ENCODE measurements at regions not wholly inside any gene's neighbourhood (a gene's known extent, or its start where the extent isn't known, plus 50 kb on each side); places are given as distances from the start of the nearest gene placed in this dataset.
"Not testable (repeated sequence)": the region's sequence is repeated elsewhere in the genome, so short reads cannot be mapped to it uniquely, and the experiment has no call there.

DNA sequence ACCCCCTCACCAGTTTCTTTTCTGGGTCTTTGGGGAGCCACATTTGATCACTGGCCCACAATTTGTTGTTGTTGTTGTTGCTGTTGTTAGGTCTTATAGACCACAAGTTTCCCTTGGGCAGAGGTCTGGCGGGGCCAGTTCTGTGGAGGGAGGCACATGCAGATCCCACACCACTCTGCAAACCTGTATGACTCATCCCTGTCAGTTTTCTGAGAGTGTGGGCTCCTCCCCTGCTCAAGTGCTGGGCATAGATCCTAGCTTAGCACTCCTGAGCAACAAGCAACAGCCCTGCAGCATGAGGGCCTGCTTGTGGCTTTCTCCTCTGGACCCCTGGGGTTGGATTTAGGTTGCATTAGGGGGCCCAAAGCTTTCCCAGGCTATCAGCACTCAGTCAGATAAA, 411.1 kb upstream of the HTR1E start:
- Histone ChIP-seq H3K27ac (ENCODE audit: low read depth in 2 of 2, low read length in 1 of 2) (no peak overlapping the region), H3K4me1 (ENCODE audit: control insufficient read depth in 2 of 2, insufficient read depth in 2 of 2, low read length in 1 of 2) (no peaks in the 10 kb centered on the region), H3K9me3 (ENCODE audit: control insufficient read depth in 2 of 2, insufficient read depth in 1 of 2, low read depth in 1 of 2, low read length in 1 of 2) (peaks cover 5% of the 10 kb centered on the region in 2 donors), H3K27me3 (ENCODE audit: control insufficient read depth in 1 of 2, insufficient read depth in 2 of 2, low read length in 2 of 2) (no peaks in the 10 kb centered on the region), H3K36me3 (ENCODE audit: control insufficient read depth in 2 of 2, insufficient read depth in 2 of 2, low read length in 1 of 2) (no peaks in the 10 kb centered on the region), H3K4me3 (ENCODE audit: low read depth in 1 of 2, low read length in 2 of 2) (no peak overlapping the region)
- WGBS, 2 donors, result 0 to 7% methylated on average over 1 of the region's 1 CpG

DNA sequence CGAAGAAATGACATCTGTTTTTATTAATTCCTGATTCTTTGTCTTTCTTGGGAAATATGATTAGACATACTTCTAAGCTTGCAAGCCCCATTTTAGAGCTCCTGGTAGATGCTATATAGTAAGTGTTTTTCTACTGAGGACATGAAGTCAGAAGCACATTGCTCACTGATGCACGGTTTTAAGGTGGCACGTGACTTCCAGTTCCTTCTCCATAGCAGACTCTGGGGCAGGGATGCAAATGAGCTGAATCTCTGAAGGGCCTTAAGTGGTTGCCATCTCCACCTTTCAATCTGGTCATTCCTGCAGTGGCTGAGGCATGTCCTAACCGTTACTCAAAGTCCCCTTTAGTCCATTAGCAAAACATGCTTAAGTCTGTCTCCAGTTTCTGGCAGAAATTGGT, 421.2 kb upstream of the HTR1E start:
- whole genome bisulfite sequencing, 2 donors, result 70 to 76% methylated on average over 4 of the region's 4 CpGs
- no peaks in the 10 kb centered on the region for H3K36me3 ChIP-seq (ENCODE audit: control insufficient read depth in 2 of 2, insufficient read depth in 2 of 2, low read length in 1 of 2)
- H3K27me3 ChIP-seq (ENCODE audit: control insufficient read depth in 1 of 2, insufficient read depth in 2 of 2, low read length in 2 of 2), result no peaks in the 10 kb centered on the region
- no peaks in the 10 kb centered on the region for H3K4me1 ChIP-seq (ENCODE audit: control insufficient read depth in 2 of 2, insufficient read depth in 2 of 2, low read length in 1 of 2)
- H3K27ac ChIP-seq (ENCODE audit: low read depth in 2 of 2, low read length in 1 of 2), result no peak overlapping the region
- no peaks in the 10 kb centered on the region for H3K9me3 ChIP-seq (ENCODE audit: control insufficient read depth in 2 of 2, insufficient read depth in 1 of 2, low read depth in 1 of 2, low read length in 1 of 2)
- H3K4me3 ChIP-seq (ENCODE audit: low read depth in 1 of 2, low read length in 2 of 2), result no peak overlapping the region

- Histone ChIP-seq H3K4me1 (ENCODE audit: control insufficient read depth in 2 of 2, insufficient read depth in 2 of 2, low read length in 1 of 2) (no peaks in the 10 kb centered on the region), H3K27me3 (ENCODE audit: control insufficient read depth in 1 of 2, insufficient read depth in 2 of 2, low read length in 2 of 2) (no peaks in the 10 kb centered on the region), H3K4me3 (ENCODE audit: low read depth in 1 of 2, low read length in 2 of 2) (no peak overlapping the region)
These were observed 425.4 kb upstream of the HTR1E start for GRCh38 chr6:86511962-86512361.

GRCh38 chr6:86508230-86508629, 429.1 kb upstream of the HTR1E start:
- WGBS, 2 donors, result 63 to 81% methylated on average over 3 of the region's 3 CpGs
- H3K4me3 ChIP-seq (ENCODE audit: low read depth in 1 of 2, low read length in 2 of 2), result no peak overlapping the region
- H3K27ac ChIP-seq (ENCODE audit: low read depth in 2 of 2, low read length in 1 of 2), result no peak overlapping the region
- no peaks in the 10 kb centered on the region for H3K4me1 ChIP-seq (ENCODE audit: control insufficient read depth in 2 of 2, insufficient read depth in 2 of 2, low read length in 1 of 2)
- peaks cover 6% of the 10 kb centered on the region in 2 donors for H3K9me3 ChIP-seq (ENCODE audit: control insufficient read depth in 2 of 2, insufficient read depth in 1 of 2, low read depth in 1 of 2, low read length in 1 of 2)
- H3K27me3 ChIP-seq (ENCODE audit: control insufficient read depth in 1 of 2, insufficient read depth in 2 of 2, low read length in 2 of 2), result no peaks in the 10 kb centered on the region
- H3K36me3 ChIP-seq (ENCODE audit: control insufficient read depth in 2 of 2, insufficient read depth in 2 of 2, low read length in 1 of 2), result no peaks in the 10 kb centered on the region

More at GRCh38 chr6:86511962-86512361, 425.4 kb upstream of the HTR1E start:
- Histone ChIP-seq H3K36me3 (ENCODE audit: control insufficient read depth in 2 of 2, insufficient read depth in 2 of 2, low read length in 1 of 2) (no peaks in the 10 kb centered on the region), H3K27ac (ENCODE audit: low read depth in 2 of 2, low read length in 1 of 2) (no peak overlapping the region), H3K9me3 (ENCODE audit: control insufficient read depth in 2 of 2, insufficient read depth in 1 of 2, low read depth in 1 of 2, low read length in 1 of 2) (peaks cover 6% of the 10 kb centered on the region in 2 donors)

GRCh38 chr6:86502497-86502896, 434.8 kb upstream of the HTR1E start:
- Histone ChIP-seq H3K9me3 (ENCODE audit: control insufficient read depth in 2 of 2, insufficient read depth in 1 of 2, low read depth in 1 of 2, low read length in 1 of 2) (peaks cover 0 to 3% of the 10 kb centered on the region in 2 donors), H3K27ac (ENCODE audit: low read depth in 2 of 2, low read length in 1 of 2) (no peak overlapping the region), H3K4me3 (ENCODE audit: low read depth in 1 of 2, low read length in 2 of 2) (no peak overlapping the region), H3K27me3 (ENCODE audit: control insufficient read depth in 1 of 2, insufficient read depth in 2 of 2, low read length in 2 of 2) (no peaks in the 10 kb centered on the region), H3K36me3 (ENCODE audit: control insufficient read depth in 2 of 2, insufficient read depth in 2 of 2, low read length in 1 of 2) (no peaks in the 10 kb centered on the region), H3K4me1 (ENCODE audit: control insufficient read depth in 2 of 2, insufficient read depth in 2 of 2, low read length in 1 of 2) (no peaks in the 10 kb centered on the region)
- 31% methylated on average over 3 of the region's 3 CpGs for WGBS, 2 donors

DNA sequence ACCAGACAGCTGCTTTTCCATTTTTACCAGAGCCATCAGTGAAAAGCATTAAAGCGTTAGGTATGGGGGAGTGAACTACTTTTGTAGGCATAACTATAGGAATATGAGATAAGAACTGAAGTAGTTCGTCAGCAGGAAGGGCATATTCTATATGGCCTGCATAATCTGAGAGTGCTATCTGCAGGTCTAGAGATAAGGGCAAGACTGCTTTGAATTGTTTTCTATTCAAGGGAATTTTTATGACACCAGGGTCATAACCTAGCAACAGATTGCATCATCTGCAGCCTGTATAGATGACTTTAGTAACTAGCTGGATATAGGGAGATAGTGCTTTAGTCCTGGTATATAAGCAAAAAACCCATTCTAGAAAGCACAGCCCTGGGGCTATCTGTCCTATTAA, 437.3 kb upstream of the HTR1E start:
- WGBS, 2 donors, result 58 to 60% methylated on average over 2 of the region's 2 CpGs
- Histone ChIP-seq H3K4me3 (ENCODE audit: low read depth in 1 of 2, low read length in 2 of 2) (no peak overlapping the region), H3K4me1 (ENCODE audit: control insufficient read depth in 2 of 2, insufficient read depth in 2 of 2, low read length in 1 of 2) (no peaks in the 10 kb centered on the region), H3K36me3 (ENCODE audit: control insufficient read depth in 2 of 2, insufficient read depth in 2 of 2, low read length in 1 of 2) (no peaks in the 10 kb centered on the region), H3K27me3 (ENCODE audit: control insufficient read depth in 1 of 2, insufficient read depth in 2 of 2, low read length in 2 of 2) (no peaks in the 10 kb centered on the region), H3K9me3 (ENCODE audit: control insufficient read depth in 2 of 2, insufficient read depth in 1 of 2, low read depth in 1 of 2, low read length in 1 of 2) (peaks cover 0 to 3% of the 10 kb centered on the region in 2 donors), H3K27ac (ENCODE audit: low read depth in 2 of 2, low read length in 1 of 2) (no peak overlapping the region)

DNA sequence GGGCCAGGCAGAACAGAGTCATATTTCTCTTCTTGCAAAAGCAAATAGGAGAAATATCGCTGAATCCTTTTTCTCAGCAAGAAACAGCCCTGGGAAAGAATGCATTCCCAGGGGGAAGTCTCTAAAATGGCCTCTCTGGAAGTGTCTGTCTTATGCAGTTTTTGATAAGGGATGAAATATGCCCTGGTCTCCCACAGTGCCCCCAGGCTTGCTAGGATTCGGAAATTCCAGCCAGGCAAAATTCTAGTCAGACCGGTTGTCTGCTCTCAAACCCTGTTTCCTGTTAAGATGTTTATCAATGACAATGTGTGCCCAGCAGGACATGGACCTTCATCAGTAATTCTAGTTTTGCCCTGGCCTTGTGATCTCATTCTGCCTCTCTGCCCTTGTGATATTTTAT, 448.3 kb upstream of the HTR1E start:
- WGBS, 2 donors, result 57 to 62% methylated on average over 3 of the region's 3 CpGs
- not testable (repeated sequence) for H3K27ac ChIP-seq (ENCODE audit: low read depth in 2 of 2, low read length in 1 of 2); H3K27me3 ChIP-seq (ENCODE audit: control insufficient read depth in 1 of 2, insufficient read depth in 2 of 2, low read length in 2 of 2); H3K4me3 ChIP-seq (ENCODE audit: low read depth in 1 of 2, low read length in 2 of 2); H3K9me3 ChIP-seq (ENCODE audit: control insufficient read depth in 2 of 2, insufficient read depth in 1 of 2, low read depth in 1 of 2, low read length in 1 of 2); H3K36me3 ChIP-seq (ENCODE audit: control insufficient read depth in 2 of 2, insufficient read depth in 2 of 2, low read length in 1 of 2); H3K4me1 ChIP-seq (ENCODE audit: control insufficient read depth in 2 of 2, insufficient read depth in 2 of 2, low read length in 1 of 2)

GRCh38 chr6:86487660-86488221, 449.6 kb upstream of the HTR1E start:
- Histone ChIP-seq H3K4me3 (ENCODE audit: low read depth in 1 of 2, low read length in 2 of 2) (no peak overlapping the region), H3K27ac (ENCODE audit: low read depth in 2 of 2, low read length in 1 of 2) (no peak overlapping the region), H3K36me3 (ENCODE audit: control insufficient read depth in 2 of 2, insufficient read depth in 2 of 2, low read length in 1 of 2) (no peaks in the 10 kb centered on the region), H3K27me3 (ENCODE audit: control insufficient read depth in 1 of 2, insufficient read depth in 2 of 2, low read length in 2 of 2) (no peaks in the 10 kb centered on the region), H3K4me1 (ENCODE audit: control insufficient read depth in 2 of 2, insufficient read depth in 2 of 2, low read length in 1 of 2) (no peaks in the 10 kb centered on the region), H3K9me3 (ENCODE audit: control insufficient read depth in 2 of 2, insufficient read depth in 1 of 2, low read depth in 1 of 2, low read length in 1 of 2) (no peaks in the 10 kb centered on the region)
- WGBS, 2 donors, result 90% methylated on average over 2 of the region's 2 CpGs

- not testable (repeated sequence) for H3K4me1 ChIP-seq (ENCODE audit: control insufficient read depth in 2 of 2, insufficient read depth in 2 of 2, low read length in 1 of 2); H3K27ac ChIP-seq (ENCODE audit: low read depth in 2 of 2, low read length in 1 of 2); H3K27me3 ChIP-seq (ENCODE audit: control insufficient read depth in 1 of 2, insufficient read depth in 2 of 2, low read length in 2 of 2); H3K9me3 ChIP-seq (ENCODE audit: control insufficient read depth in 2 of 2, insufficient read depth in 1 of 2, low read depth in 1 of 2, low read length in 1 of 2); H3K36me3 ChIP-seq (ENCODE audit: control insufficient read depth in 2 of 2, insufficient read depth in 2 of 2, low read length in 1 of 2); H3K4me3 ChIP-seq (ENCODE audit: low read depth in 1 of 2, low read length in 2 of 2)
- 85 to 87% methylated on average over 10 of the region's 10 CpGs for whole genome bisulfite sequencing, 2 donors
These were observed 459.0 kb upstream of the HTR1E start for GRCh38 chr6:86478316-86478715.

DNA sequence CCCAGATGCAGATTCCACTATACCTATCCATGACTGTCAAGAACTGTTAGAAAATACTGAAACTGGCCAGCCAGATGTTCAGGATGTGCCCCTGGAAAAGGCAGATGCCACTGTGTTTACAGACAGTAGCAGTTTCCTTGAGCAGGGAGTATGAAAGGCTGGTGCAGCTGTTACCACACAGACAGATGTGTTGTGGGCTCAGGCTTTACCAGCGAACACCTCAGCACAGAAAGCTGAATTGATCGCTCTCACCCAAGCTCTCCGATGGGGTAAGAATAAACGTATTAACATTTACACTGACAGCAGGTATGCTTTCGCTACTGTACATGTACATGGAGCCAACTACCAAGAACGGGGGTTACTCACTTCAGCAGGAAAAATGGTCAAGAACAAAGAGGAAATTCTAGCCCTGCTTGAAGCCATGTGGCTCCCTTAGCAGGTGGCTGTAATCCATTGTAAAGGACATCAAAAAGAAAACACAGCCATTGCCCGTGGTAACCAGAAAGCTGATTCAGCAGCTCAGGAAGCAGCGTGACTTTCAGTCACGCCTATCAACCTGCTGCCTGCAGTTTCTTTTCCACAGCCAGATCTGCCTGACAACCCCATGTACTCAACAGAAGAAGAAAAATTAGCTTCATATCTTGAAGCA, 459.7 kb upstream of the HTR1E start:
- Histone ChIP-seq H3K36me3 (ENCODE audit: control insufficient read depth in 2 of 2, insufficient read depth in 2 of 2, low read length in 1 of 2) (no peaks in the 10 kb centered on the region), H3K27me3 (ENCODE audit: control insufficient read depth in 1 of 2, insufficient read depth in 2 of 2, low read length in 2 of 2) (no peaks in the 10 kb centered on the region), H3K9me3 (ENCODE audit: control insufficient read depth in 2 of 2, insufficient read depth in 1 of 2, low read depth in 1 of 2, low read length in 1 of 2) (peaks cover 0 to 2% of the 10 kb centered on the region in 2 donors), H3K4me3 (ENCODE audit: low read depth in 1 of 2, low read length in 2 of 2) (no peak overlapping the region), H3K27ac (ENCODE audit: low read depth in 2 of 2, low read length in 1 of 2) (no peak overlapping the region), H3K4me1 (ENCODE audit: control insufficient read depth in 2 of 2, insufficient read depth in 2 of 2, low read length in 1 of 2) (no peaks in the 10 kb centered on the region)
- WGBS, 2 donors, result 47% methylated on average over 9 of the region's 9 CpGs

Data from esophagus (tissue), 2 donors.